Upper lobe of right lung (tissue), 1 donor: ENCODE measurements at regions not wholly inside any gene's neighbourhood (a gene's known extent, or its start where the extent isn't known, plus 50 kb on each side); places are given as distances from the start of the nearest gene placed in this dataset.

ENCODE experiments used
- ATAC-seq: fragments of 200-7000 bp; cut with Tn5 transposase; one replicate; pipeline ENCODE4 v1.9.1; 2020; ENCODE audit warnings: mild to moderate bottlenecking, moderate library complexity
- DNase-seq: peaks from one replicate; pipeline ENCODE4 v3.0.0-alpha.2; 2020
- H3K27ac ChIP-seq: fragments of 200-600 bp; one replicate; pipeline ENCODE4 v1.8.0; 2022
- H3K27me3 ChIP-seq: fragments of 200-600 bp; one replicate; pipeline ENCODE4 v1.8.0; 2022; ENCODE audit warnings: mild to moderate bottlenecking
- H3K36me3 ChIP-seq: fragments of 200-600 bp; one replicate; pipeline ENCODE4 v1.8.0; 2022
- H3K4me1 ChIP-seq: fragments of 200-600 bp; one replicate; pipeline ENCODE4 v1.8.0; 2022
- H3K4me3 ChIP-seq: fragments of 200-600 bp; one replicate; pipeline ENCODE4 v1.8.0; 2022; ENCODE audit warnings: mild to moderate bottlenecking
- H3K9me3 ChIP-seq: fragments of 200-600 bp; one replicate; pipeline ENCODE4 v1.8.0; 2022
- intact Hi-C: fragments of 100-400 bp; cut with DNase I; formaldehyde crosslinking; loops from one replicate; pipeline ENCODE4 v1.11.0; 2022
- TF ChIP-seq, protein P1 (sequence below): fragments of 200-600 bp; IDR thresholded peaks from one replicate; pipeline ENCODE4 v1.8.0; 2022; ENCODE audit warnings: antibody characterized with exemption
- donor health status: DM: no; HTN: yes; CAD: no; lungs with severe emphysema.

- Histone ChIP-seq H3K36me3 (no peaks in the 10 kb centered on the region), H3K4me1 (peaks cover 5% of the 10 kb centered on the region), H3K9me3 (no peaks in the 10 kb centered on the region), H3K27me3 (peaks cover 30% of the 10 kb centered on the region), H3K4me3 (peak overlapping the region; percentile 32), H3K27ac (no peak overlapping the region)
- TF ChIP-seq, protein P1, sequence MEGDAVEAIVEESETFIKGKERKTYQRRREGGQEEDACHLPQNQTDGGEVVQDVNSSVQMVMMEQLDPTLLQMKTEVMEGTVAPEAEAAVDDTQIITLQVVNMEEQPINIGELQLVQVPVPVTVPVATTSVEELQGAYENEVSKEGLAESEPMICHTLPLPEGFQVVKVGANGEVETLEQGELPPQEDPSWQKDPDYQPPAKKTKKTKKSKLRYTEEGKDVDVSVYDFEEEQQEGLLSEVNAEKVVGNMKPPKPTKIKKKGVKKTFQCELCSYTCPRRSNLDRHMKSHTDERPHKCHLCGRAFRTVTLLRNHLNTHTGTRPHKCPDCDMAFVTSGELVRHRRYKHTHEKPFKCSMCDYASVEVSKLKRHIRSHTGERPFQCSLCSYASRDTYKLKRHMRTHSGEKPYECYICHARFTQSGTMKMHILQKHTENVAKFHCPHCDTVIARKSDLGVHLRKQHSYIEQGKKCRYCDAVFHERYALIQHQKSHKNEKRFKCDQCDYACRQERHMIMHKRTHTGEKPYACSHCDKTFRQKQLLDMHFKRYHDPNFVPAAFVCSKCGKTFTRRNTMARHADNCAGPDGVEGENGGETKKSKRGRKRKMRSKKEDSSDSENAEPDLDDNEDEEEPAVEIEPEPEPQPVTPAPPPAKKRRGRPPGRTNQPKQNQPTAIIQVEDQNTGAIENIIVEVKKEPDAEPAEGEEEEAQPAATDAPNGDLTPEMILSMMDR, result peak; percentile 66
- ATAC-seq, result peak; percentile 92
- peak; percentile 83 for DNase-seq
- intact Hi-C loops, result no loop called here
Observed at GRCh38 chr2:88350331-88351248, 101.9 kb downstream of the FOXI3 start.

DNA sequence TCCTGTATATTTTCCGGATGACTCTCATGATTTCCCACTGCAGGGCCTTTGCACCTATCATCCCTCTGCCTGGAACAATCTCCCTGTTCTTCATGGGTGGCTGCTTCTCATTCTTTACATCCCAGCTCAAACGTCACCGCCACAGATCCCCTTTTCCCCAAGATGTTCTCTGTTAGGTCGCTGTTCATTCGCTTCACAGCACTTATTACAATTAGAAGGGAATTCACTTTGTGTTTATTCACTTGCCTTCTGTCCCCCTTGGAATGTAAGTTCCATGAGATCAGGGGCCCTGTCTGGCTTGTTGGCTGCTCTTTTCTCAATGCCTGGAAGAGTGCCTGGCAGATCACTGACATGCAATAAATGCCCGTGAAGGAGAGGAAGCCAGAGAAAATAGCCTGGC, 106.7 kb downstream of the FOXI3 start:
- no peak for DNase-seq
- Histone ChIP-seq H3K4me1 (peaks cover 5% of the 10 kb centered on the region), H3K27me3 (peaks cover 29% of the 10 kb centered on the region), H3K9me3 (no peaks in the 10 kb centered on the region), H3K36me3 (no peaks in the 10 kb centered on the region), H3K4me3 (no peak overlapping the region), H3K27ac (no peak overlapping the region)
- intact Hi-C loops, result no loop called here
- TF ChIP-seq, protein P1, result no peak
- ATAC-seq, result no peak

DNA sequence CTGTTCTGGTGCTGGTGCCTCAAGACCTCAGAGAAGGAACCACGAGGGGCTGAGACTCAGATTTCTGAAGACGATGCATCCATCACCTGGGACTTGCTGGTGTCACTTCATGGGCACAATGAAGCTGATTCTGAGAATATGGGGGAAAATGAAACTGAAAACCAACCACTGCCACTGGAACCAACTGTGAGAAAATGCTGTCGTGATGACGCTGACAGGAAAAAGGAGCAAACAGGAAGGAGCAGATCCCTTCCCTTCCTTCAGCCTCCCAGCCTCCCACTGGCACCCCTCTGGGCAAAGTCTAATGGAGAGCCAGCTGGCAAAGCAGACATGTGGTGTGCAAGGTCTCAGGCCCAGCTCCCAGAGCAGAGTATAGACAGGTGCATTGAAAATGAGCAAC, 109.7 kb downstream of the FOXI3 start:
- Histone ChIP-seq H3K4me1 (no peaks in the 10 kb centered on the region), H3K4me3 (no peak overlapping the region), H3K27me3 (peaks cover under 1% of the 10 kb centered on the region), H3K27ac (no peak overlapping the region), H3K36me3 (no peaks in the 10 kb centered on the region), H3K9me3 (no peaks in the 10 kb centered on the region)
- DNase-seq (no peak), ATAC-seq (no peak)
- TF ChIP-seq, protein P1, result no peak
- intact Hi-C loops, result no loop called here

GRCh38 chr2:88334418-88334817, 118.1 kb downstream of the FOXI3 start:
- DNase-seq (no peak), ATAC-seq (no peak)
- intact Hi-C loops, result no loop called here

DNA sequence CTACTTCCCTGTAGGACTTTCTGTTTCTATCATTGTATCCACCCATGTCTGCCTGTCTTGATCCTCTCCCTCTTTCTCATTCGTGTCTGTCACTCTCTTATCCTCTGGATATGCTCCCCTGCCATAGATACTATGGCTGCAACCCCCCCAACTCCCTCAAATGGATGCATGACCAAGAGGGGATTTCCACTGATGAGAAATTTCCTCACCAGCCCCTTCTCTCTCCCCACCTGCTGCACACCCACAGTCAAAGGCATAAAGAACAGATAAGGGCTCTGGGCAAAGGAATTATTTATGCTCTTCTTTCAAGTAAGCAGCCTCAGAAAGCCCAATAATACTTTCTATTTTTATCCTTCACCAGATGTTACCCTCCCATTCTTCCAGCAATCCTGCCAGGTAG, 121.3 kb downstream of the FOXI3 start:
- intact Hi-C loops, result no loop called here
- DNase-seq (no peak), ATAC-seq (no peak)
- TF ChIP-seq, protein P1, result no peak
- no peaks in the 10 kb centered on the region for H3K36me3 ChIP-seq
- H3K4me3 ChIP-seq, result no peak overlapping the region
- H3K27ac ChIP-seq, result no peak overlapping the region
- peaks cover 7% of the 10 kb centered on the region for H3K27me3 ChIP-seq
- no peaks in the 10 kb centered on the region for H3K9me3 ChIP-seq
- no peaks in the 10 kb centered on the region for H3K4me1 ChIP-seq

More at GRCh38 chr2:88334418-88334817, 118.1 kb downstream of the FOXI3 start:
- TF ChIP-seq, protein P1, result no peak
- Histone ChIP-seq H3K4me1 (no peaks in the 10 kb centered on the region), H3K27ac (no peak overlapping the region), H3K36me3 (no peaks in the 10 kb centered on the region), H3K27me3 (peaks cover 7% of the 10 kb centered on the region), H3K4me3 (no peak overlapping the region), H3K9me3 (no peaks in the 10 kb centered on the region)
